RPMI8226 (cell line): ENCODE measurements at regions not wholly inside any gene's neighbourhood (a gene's known extent, or its start where the extent isn't known, plus 50 kb on each side); places are given as distances from the start of the nearest gene placed in this dataset.
"Not testable (repeated sequence)": the region's sequence is repeated elsewhere in the genome, so short reads cannot be mapped to it uniquely, and the experiment has no call there.

Experiments used
- DNase-seq: peaks from one replicate; pipeline ENCODE4 v3.0.0-alpha.2; 2015

DNA sequence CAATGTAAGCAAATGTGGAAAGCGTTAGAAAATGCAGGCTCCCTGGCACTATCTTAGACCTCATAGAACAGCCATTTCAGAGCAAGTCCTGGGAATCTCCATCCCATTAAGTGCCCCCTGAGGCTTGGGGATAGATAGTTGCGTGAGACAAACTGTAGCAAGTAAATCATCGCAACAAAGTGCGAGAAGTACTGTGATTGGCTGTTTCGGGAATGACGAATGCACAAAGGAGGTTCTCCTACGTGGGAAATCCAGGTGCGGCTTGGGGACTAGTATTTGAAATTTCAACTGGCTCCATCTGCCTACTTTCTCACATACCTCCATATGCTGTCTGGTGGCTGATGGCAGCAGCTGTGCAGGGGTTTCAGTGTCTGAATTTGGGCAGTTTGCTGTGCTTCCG is 84.5 kb downstream of the PLEKHG1 start:
- no peak for DNase-seq

- no peak for DNase-seq
Measured at GRCh38 chr6:150684714-150685459, 85.2 kb downstream of the PLEKHG1 start.

DNA sequence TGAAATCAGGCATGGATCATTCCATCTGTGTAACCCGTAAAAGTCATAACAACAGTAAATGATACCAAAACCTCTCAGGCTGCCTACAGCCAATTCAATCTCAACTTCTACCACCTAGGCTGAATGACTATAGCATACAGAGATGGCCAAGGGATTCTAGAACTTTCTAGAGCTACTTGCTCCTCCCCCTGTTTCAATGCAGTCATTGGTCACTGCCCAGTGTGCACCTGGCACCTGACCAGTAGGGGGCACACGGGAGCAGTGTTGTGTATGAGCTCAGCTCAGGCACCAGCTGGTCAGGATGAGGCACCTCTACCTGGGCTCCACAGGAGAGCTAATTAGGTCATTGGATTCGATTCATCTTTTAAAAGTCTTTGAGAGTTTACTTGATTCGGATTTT is 86.2 kb downstream of the PLEKHG1 start:
- DNase-seq, result peak; percentile 60

- no peak for DNase-seq
Measured at GRCh38 chr6:150686566-150686965, 86.9 kb downstream of the PLEKHG1 start.

- no peak for DNase-seq
Measured at GRCh38 chr6:150687508-150687907, 87.8 kb downstream of the PLEKHG1 start.

DNA sequence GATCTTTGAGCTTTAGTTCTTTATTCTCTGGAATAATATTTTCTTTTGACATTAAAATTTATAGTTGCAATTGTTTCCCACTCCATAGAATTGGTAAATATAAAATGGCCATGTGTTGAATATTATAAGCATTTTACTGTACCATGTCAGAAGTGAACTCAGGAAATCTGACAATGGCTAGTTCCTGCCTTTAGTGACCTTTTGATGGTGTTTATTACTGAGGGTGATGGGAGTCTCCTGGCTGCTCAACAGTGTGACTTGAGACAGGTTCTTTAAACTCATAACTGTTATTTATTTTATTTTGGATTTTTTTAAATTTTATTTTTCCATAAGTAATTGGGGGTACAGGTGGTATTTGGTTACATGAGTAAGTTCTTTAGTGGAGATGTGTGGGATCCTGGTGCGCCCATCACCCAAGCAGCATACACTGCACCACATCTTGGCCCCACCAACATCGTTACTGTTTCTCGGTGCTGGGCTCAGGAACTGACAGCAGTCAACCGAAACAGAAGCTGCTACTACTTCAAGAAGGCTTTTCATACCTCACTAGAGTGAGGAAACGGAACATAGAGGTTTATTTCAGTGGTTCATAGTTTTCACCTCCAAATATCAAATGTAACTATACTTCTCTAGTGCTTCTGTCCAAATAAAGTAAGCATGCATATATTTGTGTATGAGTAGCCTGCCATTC is 90.4 kb downstream of the PLEKHG1 start:
- no peak for DNase-seq

DNA sequence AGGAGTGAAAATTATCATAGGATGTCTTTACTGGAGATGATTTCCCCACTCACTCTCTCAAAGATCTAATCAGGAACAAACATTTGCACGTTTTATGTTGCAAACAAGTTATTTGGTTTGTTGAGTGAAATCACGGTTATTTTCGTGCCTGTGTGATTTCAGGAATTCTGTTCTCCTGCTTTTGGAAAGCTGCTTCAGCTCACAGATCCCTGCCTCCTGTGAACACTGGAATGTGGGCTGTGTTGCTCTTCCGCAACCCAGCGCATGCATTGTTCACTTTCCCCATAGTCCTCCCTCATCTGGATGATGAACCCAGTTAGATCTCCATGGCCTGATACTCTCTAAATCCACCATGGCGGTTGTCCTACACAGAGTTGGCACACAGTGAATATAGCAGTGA is 91.0 kb downstream of the PLEKHG1 start:
- no peak for DNase-seq

GRCh38 chr6:150691463-150691862 is 91.8 kb downstream of the PLEKHG1 start:
- DNase-seq, result no peak

DNA sequence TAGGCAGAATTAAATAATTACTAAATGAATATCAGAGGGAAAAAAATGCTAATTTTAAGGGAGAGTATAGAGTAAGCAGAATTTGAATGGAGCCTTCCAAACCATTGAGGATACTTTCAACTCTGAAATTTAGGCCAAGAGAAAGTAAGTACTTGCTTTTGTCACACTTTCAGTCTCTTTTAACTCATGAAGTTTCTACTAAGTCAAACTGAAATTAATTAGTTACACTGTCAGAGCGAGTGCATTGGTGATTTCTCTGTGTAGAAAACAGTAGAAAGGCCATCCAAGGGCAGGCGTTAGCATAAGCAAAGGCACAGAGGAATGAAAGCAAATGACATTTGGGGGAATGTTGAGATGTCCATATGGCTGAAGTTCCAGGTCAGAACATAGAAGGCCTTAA is 92.9 kb downstream of the PLEKHG1 start:
- DNase-seq, result no peak

DNA sequence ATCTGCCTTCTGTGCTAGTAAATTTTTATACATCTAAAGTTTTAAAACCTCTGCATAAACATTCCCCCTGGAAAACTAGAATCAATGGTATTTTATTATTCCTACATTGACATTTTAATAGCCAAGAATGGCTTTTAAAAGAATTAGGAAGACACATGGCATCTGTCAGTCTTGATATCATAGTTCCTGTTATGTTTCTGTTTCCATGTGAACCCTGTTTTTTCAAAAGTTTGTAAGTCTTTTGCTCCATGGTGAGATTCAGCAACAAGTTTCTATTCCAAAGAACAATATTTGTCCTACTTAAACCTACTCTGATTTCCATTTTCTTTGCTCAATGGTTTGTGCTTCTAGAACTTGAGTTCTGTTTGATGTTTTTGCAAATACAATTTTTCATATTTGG is 95.2 kb downstream of the PLEKHG1 start:
- no peak for DNase-seq

DNA sequence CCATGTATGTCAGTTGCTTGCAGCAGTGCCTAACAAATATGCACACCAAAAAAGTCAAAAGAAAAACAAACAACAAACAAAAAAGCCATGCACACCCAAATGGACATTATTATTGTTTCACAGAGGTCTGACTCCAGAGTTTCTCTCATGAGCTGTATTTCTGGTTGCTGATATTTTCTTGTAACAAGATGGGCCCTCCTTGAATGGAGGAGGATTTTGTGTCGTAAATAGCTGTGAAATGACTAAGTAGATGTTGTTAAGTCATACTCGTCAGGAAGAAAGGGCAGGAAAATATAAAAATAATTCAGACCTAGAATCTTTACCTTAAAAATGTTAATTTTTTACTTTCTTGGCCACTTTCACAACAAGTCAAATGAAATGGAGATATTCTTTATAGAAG is 96.0 kb downstream of the PLEKHG1 start:
- DNase-seq, result no peak

- DNase-seq, result no peak
Measured at GRCh38 chr6:150696190-150696589, 96.5 kb downstream of the PLEKHG1 start.

DNA sequence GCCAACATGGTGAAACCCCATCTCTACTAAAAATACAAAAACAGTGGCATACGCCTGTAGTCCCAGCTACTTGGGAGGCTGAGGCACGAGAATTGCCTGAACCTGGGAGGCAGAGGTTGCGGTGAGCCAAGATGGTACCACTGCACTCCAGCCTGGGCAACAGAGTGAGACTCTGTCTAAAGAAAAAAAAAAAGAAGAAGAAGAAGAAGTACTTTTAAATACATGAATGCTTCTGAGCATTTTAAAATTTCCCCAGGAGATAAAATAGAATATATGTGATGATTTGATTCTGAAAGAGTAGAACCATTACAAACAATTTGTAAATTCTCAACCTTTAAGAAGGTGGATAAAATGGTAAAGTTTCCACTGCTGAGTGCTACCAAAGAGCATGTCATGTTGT is 97.2 kb downstream of the PLEKHG1 start:
- DNase-seq, result not testable (repeated sequence)

- no peak for DNase-seq
Measured at GRCh38 chr6:150697515-150697914, 97.8 kb downstream of the PLEKHG1 start.

DNA sequence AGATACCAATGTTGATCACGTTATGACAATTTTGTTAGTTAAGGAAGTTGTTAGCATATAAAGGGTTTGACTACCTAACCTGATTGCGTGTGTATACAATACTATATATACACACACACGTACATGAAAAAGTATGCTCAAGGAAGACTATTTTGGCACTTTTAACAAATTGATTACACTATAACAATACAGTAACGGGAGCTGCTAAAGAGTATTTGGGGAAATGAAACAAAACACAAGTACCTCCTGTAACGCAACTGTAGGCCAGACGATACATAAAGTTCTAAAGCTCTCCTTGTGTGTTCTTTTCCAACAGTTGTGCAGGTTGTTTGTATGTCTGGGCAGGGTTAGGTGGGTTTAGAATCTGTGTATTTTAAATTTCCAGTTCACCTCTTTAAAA is 98.7 kb downstream of the PLEKHG1 start:
- no peak for DNase-seq

DNA sequence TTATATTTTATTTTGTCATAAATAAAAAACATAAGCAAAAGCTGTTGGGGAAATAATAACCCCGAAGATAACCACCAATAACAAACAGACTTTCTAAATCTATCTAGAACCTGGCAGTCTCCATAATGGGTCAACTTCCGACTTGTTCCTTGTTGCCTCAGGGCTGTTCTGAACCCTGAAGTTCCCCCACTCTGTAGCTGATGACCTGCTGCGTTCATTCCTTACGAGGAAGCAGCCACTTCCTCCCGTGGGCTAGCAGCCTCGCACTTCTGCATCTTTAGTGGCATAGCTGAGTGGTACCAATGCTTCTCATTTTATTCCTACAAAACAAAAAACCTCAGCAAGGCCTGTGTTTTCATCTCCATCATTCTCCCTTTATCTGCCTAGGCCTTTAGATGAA is 103.0 kb downstream of the PLEKHG1 start:
- no peak for DNase-seq

- no peak for DNase-seq
Measured at GRCh38 chr6:150704447-150705192, 104.9 kb downstream of the PLEKHG1 start.

DNA sequence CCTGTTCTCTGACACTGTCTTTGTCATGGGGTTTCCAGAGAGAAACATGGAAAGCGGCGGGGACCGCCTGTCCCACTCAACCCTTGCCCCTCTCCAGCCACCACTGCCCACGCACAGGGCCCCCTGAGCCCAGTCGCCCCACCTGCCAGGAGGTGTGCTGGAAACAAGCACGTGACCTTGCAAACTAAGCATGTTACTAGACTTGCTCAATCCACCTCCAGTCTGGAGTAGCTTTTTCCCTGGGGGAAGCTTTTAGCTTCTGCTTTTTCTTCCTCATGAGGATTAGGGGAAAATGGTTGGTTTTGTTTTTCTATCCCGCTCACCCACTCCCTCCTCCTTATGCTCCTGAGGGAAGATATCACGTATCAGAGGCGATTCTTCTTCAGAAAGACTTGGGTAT is 105.7 kb downstream of the PLEKHG1 start:
- no peak for DNase-seq

GRCh38 chr6:150710236-150710635 is 110.6 kb downstream of the PLEKHG1 start:
- DNase-seq, result no peak

DNA sequence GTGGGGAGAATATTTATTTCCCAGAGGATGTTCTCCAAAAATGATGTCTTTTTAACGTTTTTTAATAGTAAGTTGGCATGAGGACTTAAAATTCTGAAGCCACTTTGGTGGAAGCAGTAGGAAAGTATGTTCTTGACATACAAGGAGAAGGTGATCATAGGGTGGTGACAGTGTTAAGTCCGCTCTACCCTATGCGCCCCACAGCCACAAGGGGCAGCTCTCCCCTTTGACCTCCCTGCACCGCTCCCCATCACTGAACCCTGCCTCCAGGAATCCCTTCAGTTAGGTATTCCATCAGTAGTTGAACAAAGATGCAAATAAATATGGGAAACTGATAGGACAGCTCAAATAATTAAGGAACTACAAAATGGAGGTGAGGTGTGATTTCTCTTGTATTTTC is 111.4 kb downstream of the PLEKHG1 start:
- no peak for DNase-seq

DNA sequence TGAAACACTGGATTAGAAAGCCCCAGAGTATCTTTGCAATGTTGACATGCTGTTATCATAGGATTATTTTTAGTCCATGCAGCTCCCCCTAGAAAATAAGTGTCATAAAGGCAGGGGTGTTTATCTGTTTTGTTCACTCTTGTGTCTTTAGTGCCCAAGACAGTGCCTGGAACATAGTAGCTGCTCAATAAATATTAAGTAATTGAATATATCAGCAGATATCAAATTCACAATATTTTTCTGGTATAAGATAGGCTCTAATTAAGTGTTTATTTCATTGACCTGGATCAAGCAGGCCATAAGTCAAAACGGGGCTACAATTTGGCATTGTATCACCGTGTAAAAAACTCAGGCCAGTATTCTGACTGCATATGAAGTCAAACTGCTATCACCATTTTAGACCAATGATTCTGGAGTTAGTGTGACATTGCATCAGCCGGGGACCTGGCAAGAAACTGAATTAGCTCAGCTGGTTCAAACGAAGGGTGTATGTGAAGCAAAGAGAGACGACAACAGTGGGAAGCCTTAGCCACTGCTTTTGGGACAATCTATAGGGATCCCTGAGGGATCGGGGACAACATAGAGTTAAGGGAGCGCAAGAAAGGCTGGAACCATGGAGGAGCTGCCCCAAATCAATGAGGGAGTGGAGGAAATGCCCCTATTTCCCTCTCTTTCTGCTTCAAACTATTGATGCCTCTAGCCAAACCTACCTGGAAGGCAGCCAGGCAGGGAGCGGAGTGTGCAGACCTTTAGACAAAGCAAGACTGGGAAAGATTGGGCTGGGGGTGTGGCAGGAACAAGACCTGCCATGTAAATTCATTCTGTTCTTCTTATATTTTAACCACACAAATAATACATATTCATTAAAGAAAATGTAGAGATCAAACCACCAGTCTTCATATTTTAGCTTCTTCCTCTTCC is 112.2 kb downstream of the PLEKHG1 start:
- no peak for DNase-seq

DNA sequence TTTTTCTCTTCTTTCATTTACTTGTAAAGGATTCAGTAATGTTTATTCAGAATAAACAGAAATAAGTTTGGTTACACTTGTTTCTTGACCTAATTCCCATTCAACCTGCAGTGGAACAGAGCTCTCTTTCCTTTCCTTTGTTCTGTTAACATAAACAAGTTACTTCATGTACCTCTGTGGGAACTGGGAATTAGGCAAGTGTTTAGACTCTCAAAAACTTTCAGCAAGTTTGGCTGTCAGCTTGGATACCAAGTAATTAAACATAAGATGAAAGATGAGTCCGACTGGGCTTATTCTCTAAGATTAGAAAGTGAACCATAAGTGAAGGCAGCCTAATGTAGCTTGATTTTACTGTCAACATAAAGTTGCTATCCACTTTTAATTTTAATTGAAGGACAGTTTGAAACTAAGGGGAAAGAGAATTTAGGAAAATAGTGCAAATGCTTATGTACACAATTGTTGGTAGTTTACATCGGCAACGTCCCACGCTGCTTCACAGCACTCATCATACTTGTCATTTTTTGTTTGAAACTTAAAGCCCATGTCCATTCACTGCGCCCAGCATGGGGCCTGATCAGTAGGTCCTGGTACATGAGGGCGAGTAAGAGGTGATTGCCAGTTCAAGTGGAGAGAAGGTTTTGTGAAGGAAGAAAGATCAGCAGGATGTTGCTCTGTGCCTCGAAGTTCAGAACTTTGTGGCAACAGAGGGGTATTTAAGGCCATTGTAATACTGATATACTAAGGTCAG is 113.0 kb downstream of the PLEKHG1 start:
- no peak for DNase-seq
